ENCODE measurements at regions not wholly inside any gene's neighbourhood (a gene's known extent, or its start where the extent isn't known, plus 50 kb on each side); places are given as distances from the start of the nearest gene placed in this dataset.

- TF ChIP-seq E2F4 (CRISPR knock-in tag; IDR thresholded peaks at IDR 0.05; ENCODE audit: borderline replicate concordance, low read depth) (no peak), SP1 (CRISPR knock-in tag; conservative IDR thresholded peaks at IDR 0.05) (no peak)
- TF ChIP-seq, protein P1, sequence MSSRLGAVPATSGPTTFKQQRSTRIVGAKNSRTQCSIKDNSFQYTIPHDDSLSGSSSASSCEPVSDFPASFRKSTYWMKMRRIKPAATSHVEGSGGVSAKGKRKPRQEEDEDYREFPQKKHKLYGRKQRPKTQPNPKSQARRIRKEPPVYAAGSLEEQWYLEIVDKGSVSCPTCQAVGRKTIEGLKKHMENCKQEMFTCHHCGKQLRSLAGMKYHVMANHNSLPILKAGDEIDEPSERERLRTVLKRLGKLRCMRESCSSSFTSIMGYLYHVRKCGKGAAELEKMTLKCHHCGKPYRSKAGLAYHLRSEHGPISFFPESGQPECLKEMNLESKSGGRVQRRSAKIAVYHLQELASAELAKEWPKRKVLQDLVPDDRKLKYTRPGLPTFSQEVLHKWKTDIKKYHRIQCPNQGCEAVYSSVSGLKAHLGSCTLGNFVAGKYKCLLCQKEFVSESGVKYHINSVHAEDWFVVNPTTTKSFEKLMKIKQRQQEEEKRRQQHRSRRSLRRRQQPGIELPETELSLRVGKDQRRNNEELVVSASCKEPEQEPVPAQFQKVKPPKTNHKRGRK (CRISPR knock-in tag; IDR thresholded peaks at IDR 0.05; ENCODE audit: borderline replicate concordance) = no peak
These were observed 171.9 kb upstream of the NDN start for GRCh38 chr15:23859008-23859407.
